Epidermal melanocyte (primary cell): ENCODE measurements at regions not wholly inside any gene's neighbourhood (a gene's known extent, or its start where the extent isn't known, plus 50 kb on each side); places are given as distances from the start of the nearest gene placed in this dataset.
"Not testable (repeated sequence)": the region's sequence is repeated elsewhere in the genome, so short reads cannot be mapped to it uniquely, and the experiment has no call there.

Source experiments
- DNase-seq: peaks from one replicate; pipeline ENCODE4 v3.0.0; 2011; ENCODE audit warnings: low spot score; ENCODE audit not compliant: insufficient read length

DNA sequence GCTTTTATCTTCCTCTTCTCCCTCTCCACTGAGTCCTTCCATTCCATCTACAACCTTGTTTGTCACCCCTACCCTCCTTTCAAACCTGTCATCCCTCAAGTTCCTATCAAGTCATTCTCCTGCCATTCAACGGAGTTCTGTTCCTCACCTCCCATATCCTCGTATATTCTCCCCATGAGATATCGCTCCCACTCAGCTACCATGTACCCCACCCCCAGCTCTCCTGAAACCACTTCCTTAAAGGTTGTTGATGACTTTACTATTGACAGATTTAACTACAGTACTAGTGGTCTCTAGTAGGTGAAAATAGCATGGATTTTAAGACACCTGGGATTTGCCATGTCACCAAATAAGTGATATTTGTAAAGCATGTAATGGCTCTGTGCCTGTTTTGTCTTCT is 107.4 kb upstream of the BARHL2 start:
- no peak for DNase-seq

- no peak for DNase-seq
Measured at GRCh38 chr1:90823686-90824085, 106.6 kb upstream of the BARHL2 start.

DNA sequence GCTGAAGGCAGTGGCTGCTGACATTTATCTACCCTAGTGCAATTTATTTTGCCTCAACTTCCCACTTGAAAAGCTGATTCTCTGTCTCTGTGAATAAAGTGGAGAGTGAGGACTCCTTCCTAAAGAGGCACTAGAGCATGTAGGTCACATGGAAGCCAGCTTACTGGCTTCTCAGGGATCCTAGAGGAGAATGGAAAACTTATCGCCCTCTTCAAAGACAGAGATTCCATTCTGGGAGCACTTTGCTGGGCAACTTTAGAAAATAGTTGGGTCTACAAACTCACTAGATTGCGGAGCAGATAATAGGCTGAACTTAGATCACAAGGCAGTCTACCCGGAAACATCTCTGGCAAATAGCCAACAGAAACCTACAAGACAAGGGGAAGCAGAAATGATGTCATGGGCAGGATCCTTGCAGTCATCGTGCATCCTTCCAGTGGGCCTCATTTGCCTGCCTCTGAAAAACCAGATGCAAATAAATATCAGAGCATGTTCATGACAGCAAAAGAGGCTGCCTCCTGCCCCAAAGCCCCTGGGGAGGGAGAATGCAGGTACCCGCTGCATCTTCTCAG is 104.8 kb upstream of the BARHL2 start:
- no peak for DNase-seq

GRCh38 chr1:90821152-90821787 is 104.2 kb upstream of the BARHL2 start:
- no peak for DNase-seq

- DNase-seq: no peak
Measured at GRCh38 chr1:90820745-90821144, 103.6 kb upstream of the BARHL2 start.

- no peak for DNase-seq
Measured at GRCh38 chr1:90817399-90817798, 100.3 kb upstream of the BARHL2 start.

GRCh38 chr1:90812237-90812636 is 95.1 kb upstream of the BARHL2 start:
- not testable (repeated sequence) for DNase-seq

DNA sequence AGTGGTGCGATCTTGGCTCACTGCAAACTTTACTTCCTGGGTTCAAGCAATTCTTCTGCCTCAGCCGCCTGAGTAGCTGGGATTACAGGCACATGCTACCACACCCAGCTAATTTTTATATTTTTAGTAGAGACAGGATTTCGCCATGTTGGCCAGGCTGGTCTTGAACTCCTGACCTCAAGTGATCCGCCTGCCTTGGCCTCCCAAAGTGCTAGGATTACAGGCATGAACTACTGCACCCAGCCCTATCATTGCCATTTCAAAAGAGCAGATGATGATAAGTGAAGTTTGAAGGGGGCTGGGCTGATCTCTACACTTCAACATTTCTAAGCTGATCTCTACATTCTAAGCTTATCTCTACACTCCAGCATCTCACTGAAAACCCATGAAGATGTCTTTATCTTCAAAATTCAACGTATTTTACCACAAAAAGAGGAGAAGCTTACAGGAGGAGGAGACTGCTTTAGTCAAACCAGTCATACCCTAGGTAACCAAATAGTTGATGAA is 94.4 kb upstream of the BARHL2 start:
- DNase-seq: not testable (repeated sequence)

GRCh38 chr1:90810681-90811080 is 93.6 kb upstream of the BARHL2 start:
- DNase-seq: no peak

DNA sequence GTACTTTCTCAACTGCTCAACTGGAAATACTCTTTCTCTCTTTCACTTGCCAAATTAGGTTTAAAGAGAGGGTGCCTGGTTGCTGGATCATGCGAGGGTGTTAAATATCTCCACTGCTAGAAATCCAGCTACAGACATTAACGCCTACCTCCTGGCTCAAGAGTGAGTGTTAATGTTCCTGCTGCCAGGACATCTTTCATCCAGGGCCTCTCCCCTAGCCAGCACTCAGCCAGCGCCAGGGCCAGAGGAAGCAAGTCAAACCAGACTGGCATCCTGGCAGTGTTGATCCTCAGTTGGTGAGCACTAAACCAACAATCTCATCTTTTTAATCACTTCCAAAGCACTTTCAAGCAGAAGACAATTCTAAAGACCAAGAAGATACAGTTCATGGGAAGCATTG is 92.9 kb upstream of the BARHL2 start:
- no peak for DNase-seq

DNA sequence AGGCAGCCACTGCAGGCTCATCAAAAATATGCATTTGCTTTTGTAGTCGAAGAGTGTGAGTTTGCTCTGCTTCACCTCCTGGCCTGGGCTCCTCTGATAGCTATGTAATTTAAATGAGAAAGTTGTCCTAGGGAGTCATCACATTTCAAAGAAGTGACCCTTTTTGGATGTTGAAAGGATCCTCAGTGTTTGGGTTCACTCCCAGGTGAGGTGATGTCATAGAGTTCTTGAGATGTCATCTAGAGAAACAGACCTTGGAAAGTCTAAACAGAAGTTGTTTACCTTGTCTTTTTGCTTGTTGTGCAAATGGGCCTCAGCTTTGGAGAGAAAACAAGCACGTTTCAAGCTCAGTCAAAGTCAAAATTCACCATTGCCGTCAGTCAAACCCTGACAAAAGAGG is 92.0 kb upstream of the BARHL2 start:
- no peak for DNase-seq

- no peak for DNase-seq
Measured at GRCh38 chr1:90807329-90807728, 90.2 kb upstream of the BARHL2 start.

GRCh38 chr1:90802622-90803021 is 85.5 kb upstream of the BARHL2 start:
- no peak for DNase-seq

- no peak for DNase-seq
Measured at GRCh38 chr1:90800012-90800717, 83.1 kb upstream of the BARHL2 start.

DNA sequence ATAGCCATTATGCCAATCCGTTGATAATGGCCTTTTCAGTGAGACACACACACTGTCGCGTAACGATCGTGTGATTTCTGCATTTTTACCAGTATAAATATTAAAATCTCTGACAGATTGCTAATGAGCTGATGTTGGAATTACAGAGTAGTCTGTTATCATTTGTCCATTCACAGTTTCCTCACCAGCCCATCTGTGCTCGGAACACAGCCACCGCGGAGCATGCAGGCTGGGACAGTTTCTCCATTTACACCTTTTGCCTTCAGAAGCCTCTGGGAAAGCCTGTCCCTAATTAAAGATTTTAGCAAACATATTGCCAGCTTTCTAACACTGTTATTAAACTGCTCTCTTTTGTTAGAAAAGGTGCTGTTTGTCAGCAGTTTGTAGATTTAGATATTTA is 82.2 kb upstream of the BARHL2 start:
- no peak for DNase-seq

- DNase-seq: no peak
Measured at GRCh38 chr1:90798883-90799282, 81.8 kb upstream of the BARHL2 start.

- DNase-seq: no peak
Measured at GRCh38 chr1:90798344-90798743, 81.2 kb upstream of the BARHL2 start.

DNA sequence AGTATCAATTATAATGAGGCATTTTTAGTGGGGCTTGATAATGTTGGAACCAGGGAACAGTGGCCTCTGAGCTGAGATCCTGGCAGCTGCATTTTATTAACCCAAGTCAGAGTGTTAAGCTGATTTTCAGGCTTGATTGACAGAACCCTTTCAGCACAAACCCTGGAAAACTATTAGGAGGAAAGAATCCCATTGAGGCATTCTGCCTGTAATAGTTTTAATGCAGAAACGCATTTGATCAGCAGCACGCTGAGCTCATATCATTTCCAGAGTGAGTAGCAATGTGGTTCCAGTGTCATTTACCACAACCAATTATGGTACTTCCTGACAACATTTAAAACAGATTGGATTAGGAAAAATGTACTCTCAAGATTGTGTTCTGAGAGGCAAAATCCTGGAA is 78.3 kb upstream of the BARHL2 start:
- DNase-seq: no peak

- DNase-seq: no peak
Measured at GRCh38 chr1:90786709-90787108, 69.6 kb upstream of the BARHL2 start.

DNA sequence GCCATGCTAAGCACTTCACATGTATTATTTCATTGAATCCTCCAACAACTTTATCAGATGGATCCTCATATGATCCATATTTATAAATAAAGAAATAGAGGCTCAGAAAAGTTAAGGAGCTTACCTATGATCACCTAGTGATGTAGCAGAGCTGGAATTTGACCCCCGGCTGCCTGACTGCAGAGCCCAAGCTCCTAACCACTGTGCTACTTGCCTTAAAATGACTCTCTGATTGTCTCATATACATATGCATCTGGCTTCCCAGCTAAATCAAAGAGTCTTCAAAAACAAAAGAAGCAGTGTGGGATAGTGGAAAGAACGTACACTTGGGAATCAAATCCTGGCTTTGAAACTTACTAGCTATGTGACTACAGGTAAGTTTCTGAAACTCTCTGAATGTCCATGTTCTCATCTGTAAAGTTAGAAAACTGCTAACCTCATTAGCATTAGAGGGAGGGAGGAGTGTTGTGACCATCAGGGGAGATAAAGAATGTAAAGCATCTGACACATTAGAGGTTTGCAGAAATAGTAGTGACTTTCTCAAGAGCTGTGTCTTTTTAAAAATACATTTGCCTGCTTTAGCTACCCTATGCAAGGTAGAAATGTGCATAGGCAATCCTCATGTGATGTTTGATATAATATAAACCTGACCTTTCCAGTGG is 67.2 kb upstream of the BARHL2 start:
- no peak for DNase-seq

- DNase-seq: no peak
Measured at GRCh38 chr1:90783181-90783580, 66.1 kb upstream of the BARHL2 start.

DNA sequence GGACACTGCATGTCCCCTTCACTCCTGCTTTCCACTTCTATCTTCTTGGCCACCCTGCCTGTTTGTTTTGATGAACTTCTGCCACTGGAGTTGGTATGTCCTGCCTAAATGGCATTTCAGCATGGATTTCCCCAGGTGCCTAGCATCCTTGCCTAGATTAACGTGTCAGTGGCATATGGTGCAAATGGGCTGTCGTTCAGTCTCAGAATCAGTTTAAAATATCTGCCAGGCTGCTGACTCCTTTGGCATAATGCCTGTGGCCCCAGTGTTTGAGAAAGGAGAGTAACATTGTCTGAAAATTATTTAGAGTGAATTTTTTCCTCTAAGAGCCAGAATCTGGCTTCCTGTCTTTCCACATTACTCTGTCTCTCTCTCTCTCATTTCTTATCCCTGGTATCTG is 64.9 kb upstream of the BARHL2 start:
- DNase-seq: no peak
